ENCODE measurements at regions not wholly inside any gene's neighbourhood (a gene's known extent, or its start where the extent isn't known, plus 50 kb on each side); places are given as distances from the start of the nearest gene placed in this dataset.
A peak's percentile ranks its signal among the peaks of the same experiment; 100 is the strongest.
"Not testable (repeated sequence)": the region's sequence is repeated elsewhere in the genome, so short reads cannot be mapped to it uniquely, and the experiment has no call there.

DNA sequence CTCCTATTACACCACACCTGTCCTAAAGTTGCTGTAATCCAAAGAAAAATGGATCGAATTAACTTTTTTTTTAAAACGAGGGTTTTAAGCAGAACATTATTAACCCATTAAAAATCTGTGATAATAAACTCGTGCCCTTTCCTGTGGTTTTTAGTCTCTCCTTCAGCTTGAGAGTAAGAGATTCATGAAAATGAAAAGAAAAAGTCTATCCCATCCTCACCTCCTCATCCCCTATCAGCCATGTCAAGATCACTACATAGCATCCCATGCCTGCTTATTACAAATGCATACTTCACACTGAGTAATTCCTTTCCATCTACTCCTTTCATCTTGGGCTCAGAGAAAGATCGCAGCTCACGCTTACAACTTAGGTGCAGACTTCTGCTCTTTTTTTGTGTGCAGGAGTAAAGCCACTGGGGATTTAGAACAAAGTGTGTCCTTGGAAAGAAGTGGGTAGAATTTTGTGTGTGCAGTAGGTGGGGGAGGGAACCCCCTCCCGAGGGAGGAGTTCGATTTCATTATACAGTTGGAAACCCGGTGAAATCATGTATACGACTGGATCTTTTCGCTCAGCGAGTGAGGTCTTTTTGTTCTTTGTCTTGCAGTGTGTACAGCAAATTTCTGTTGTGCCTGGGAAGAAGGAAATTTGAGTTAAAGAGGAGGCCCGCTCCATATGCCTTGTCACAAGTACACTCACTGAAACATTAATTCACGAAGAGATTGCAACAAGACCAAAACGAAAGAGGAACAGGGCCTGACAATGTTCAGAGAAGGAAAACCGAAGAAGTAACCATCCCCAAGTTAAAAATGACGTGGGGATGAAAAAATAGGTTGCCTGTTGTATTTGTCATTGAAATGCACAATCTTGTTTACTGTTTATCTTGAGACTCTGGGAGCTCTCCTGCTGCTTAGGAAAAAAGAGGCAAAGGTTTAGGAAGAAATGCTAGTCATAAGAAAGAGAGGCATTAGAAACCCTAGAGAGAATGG lies 146.5 kb upstream of the ZNF217 start:
- no peaks in the 10 kb centered on the region for H3K27me3 Mint-ChIP-seq
- H3K36me3 Mint-ChIP-seq = no peaks in the 10 kb centered on the region
- peaks cover 58% of the 10 kb centered on the region for H3K4me1 Mint-ChIP-seq
- no peak for DNase-seq
- H3K27ac Mint-ChIP-seq = peak overlapping the region; percentile 92
- H3K4me3 Mint-ChIP-seq = peak overlapping the region; percentile 77
- H3K9me3 Mint-ChIP-seq = no peaks in the 10 kb centered on the region

DNA sequence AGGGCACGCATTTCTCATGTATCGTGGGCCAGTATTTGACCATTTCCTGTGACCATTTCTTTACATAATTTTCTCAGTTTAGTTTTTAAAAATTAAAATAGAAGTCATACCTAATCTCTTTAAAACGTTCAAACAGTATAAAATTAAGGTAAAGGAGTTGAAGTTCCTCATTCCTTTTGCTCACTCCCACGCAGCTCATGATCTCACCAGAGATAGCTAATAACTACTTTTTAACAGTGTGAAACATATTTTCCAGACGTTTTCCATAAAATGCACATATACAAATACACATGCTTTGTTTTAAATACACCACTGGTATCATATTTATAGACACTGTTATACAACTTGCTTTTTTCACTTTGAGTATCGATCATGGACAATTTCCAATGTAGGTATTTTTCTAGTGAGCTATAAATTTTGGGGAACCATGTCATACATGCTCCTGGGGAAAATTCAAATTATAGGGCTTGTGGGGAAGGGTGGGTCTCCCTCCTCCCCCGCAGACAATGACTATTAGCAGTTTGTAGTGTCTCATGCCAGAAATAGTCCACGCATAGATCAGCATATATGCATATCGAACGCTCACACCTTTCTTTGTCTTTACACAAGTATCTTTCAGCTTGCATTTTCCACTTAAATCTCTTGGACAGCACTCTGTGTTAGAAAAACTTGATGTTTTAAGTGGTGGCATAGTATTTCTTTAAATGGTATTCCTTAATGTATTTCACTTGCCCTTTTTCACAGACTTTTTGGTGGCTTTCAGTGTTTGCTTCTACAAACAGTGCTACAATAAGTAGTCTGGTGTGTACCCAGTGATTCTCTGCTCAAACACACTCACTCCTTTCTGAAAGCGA lies 145.5 kb upstream of the ZNF217 start:
- H3K27ac Mint-ChIP-seq = peak overlapping the region; percentile 92
- no peaks in the 10 kb centered on the region for H3K9me3 Mint-ChIP-seq
- H3K4me1 Mint-ChIP-seq = peaks cover 58% of the 10 kb centered on the region
- DNase-seq = no peak
- no peak overlapping the region for H3K4me3 Mint-ChIP-seq
- H3K36me3 Mint-ChIP-seq = no peaks in the 10 kb centered on the region
- H3K27me3 Mint-ChIP-seq = no peaks in the 10 kb centered on the region

DNA sequence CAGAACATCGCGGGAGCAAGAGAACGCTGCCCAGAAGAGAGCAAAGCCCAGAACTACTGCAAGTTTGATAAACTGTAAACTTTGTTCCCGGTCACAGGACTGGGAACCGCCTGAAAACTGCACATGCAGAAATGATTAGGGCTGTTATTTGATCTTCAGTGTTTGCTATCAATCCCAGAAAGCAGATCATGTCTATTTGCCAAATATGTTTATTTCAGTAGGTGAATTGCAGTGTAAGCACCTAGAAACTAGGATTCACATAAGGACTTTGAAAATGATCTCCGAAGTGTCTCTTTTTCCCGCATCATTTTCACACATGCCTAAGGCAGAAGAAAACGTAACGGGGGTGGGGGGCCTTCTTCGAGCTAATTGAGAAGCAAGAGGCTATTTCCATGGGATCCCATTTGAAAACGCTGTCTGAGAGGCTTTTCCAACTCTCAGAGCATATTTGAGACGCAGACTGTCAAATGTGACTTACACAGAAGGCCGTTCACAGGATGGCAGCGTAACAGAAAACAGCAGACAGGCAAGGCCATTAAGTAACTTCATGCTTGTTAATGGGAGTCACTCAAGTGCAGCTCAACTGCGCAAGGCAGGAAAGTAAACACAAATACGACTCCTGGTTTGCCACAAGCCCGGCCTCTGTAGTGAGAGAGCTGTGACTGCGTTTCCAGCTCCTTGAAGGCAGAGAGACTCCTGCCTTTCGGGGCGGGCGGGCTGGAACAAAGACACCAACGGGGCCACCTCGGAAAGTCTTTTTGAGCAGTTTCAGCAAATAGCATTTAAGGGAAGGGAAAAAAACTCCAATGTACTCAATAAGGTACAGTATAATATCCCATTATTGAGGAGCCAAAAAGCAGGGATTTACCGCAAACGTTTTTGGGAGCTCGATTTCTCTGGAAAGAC lies 144.7 kb upstream of the ZNF217 start:
- peak overlapping the region; percentile 87 for H3K27ac Mint-ChIP-seq
- no peak overlapping the region for H3K4me3 Mint-ChIP-seq
- H3K36me3 Mint-ChIP-seq = peaks cover under 1% of the 10 kb centered on the region
- no peaks in the 10 kb centered on the region for H3K9me3 Mint-ChIP-seq
- H3K27me3 Mint-ChIP-seq = no peaks in the 10 kb centered on the region
- peaks cover 58% of the 10 kb centered on the region for H3K4me1 Mint-ChIP-seq
- DNase-seq = no peak

DNA sequence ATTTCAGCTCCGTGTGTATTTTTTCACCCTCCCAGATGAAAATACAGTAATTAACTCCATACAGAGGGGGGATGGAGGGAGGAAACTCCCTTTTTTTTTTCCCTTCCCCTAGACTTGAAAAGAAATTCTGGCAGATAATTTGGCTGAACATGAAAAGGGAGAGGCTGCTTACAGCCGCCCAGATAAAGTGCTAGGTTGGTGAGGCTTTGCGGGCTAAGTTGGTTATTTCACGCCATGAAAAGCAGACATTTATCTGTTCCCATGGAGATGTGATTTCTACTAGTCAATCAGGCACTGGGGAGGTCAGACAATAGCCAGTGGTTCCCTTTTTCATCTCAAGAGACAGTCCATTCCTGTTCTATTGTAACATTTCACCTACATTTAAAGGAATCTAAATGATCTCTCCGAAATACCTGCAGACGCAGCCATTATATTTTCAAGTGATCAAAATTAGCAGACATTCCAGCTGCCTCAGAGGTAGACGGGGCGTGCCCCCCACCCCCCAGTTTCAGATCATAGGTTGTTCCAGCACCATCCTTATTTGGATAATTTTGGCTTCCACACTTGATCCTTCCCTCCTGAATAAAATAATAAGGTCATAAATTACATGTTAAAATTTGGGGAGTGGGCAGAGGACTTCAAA lies 143.9 kb upstream of the ZNF217 start:
- DNase-seq = no peak
- Mint-ChIP-seq H3K9me3 (no peaks in the 10 kb centered on the region), H3K27ac (peak overlapping the region; percentile 87), H3K36me3 (peaks cover 4% of the 10 kb centered on the region), H3K4me1 (peaks cover 60% of the 10 kb centered on the region), H3K27me3 (no peaks in the 10 kb centered on the region), H3K4me3 (peak overlapping the region; percentile 53)

DNA sequence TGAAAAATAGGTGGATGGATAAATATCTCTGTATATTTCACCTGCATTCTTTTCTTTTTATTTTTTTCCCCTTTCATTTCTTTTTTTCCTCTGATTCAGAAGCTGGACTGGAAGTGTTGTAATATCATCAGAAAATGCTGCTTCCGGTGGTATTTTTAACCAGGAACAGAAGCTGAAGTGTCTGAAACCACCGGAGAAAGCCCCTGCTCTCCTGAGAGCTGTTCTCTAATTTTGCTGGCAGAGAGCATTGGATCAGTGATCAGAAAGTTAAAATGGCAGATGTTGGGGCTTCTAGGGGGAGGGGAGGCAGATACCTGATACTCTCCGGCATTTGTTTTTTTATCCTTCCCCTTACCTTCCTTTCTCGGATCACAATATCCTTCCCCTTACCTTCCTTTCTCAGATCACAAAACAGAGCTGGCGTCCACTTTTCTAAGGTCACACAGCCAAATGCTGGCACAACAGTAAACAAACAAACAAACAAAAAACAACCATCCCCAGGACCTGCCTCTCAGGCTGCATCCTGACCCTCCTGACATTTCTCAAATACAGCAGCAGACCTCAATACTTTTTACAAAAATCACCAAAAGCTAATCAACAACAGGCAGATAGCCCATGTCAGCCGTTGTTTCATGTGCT lies 143.2 kb upstream of the ZNF217 start:
- peaks cover 4% of the 10 kb centered on the region for H3K36me3 Mint-ChIP-seq
- H3K9me3 Mint-ChIP-seq = no peaks in the 10 kb centered on the region
- DNase-seq = no peak
- peak overlapping the region; percentile 87 for H3K27ac Mint-ChIP-seq
- H3K4me1 Mint-ChIP-seq = peaks cover 60% of the 10 kb centered on the region
- peak overlapping the region; percentile 53 for H3K4me3 Mint-ChIP-seq
- no peaks in the 10 kb centered on the region for H3K27me3 Mint-ChIP-seq

DNA sequence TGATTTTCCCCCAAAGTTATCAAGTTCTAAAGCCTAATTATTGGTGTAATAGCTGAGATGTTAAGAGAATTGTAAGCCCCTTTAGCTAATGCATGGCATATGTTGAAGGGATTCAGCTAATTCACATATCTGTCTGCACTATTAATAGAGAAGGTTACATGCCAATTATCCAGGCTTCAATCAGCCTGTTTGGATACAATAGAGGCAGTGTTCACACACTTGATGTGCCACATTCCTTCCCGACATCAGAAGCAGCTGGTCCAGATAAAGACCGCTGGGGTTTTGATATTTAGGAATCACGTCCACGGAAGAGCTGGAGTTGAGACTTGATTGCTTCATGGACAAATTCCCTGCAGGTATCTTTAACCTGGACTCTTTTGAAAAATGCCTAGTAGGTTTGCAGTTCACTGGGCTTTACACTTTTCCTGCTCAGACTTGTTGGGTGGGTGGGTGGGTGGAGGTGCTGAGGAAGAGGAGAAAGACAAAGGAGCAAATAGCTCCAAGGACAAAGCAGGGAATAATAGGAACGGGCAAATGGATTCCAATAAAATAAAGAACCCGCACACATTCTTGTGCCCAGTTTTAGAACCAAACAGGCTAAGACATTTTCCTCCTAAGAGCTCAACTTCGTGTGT lies 142.6 kb upstream of the ZNF217 start:
- no peak for DNase-seq
- Mint-ChIP-seq H3K4me3 (peak overlapping the region; percentile 53), H3K27ac (peak overlapping the region; percentile 87), H3K4me1 (peaks cover 58% of the 10 kb centered on the region), H3K27me3 (no peaks in the 10 kb centered on the region), H3K9me3 (no peaks in the 10 kb centered on the region), H3K36me3 (peaks cover 4% of the 10 kb centered on the region)

DNA sequence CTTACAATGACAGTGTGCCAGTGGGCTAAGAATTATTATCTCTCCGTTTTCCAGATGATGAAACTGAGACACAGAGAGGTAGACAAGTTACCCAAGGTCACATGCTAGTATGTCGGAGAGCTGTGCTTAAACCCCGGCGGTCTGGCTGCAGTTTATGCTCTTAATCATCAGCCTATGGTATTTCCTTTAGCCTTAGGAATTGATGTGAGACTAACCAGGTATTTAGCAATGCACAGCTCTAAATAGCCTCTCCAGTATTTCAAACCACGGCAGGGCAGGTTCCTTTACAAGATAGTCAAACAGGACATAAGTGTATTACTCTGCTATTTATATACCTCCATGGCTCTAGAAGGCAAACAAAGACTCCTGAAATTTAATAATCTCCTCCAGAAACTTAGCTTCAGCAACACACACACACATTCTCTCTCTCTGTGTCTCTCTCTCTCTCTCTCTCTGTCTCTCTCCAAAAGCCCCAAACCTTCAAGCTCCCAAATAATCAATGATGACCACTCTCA lies 142.0 kb upstream of the ZNF217 start:
- H3K9me3 Mint-ChIP-seq = no peaks in the 10 kb centered on the region
- no peak for DNase-seq
- peaks cover 52% of the 10 kb centered on the region for H3K4me1 Mint-ChIP-seq
- H3K4me3 Mint-ChIP-seq = no peak overlapping the region
- H3K27ac Mint-ChIP-seq = peak overlapping the region; percentile 3
- peaks cover 4% of the 10 kb centered on the region for H3K36me3 Mint-ChIP-seq
- no peaks in the 10 kb centered on the region for H3K27me3 Mint-ChIP-seq

DNA sequence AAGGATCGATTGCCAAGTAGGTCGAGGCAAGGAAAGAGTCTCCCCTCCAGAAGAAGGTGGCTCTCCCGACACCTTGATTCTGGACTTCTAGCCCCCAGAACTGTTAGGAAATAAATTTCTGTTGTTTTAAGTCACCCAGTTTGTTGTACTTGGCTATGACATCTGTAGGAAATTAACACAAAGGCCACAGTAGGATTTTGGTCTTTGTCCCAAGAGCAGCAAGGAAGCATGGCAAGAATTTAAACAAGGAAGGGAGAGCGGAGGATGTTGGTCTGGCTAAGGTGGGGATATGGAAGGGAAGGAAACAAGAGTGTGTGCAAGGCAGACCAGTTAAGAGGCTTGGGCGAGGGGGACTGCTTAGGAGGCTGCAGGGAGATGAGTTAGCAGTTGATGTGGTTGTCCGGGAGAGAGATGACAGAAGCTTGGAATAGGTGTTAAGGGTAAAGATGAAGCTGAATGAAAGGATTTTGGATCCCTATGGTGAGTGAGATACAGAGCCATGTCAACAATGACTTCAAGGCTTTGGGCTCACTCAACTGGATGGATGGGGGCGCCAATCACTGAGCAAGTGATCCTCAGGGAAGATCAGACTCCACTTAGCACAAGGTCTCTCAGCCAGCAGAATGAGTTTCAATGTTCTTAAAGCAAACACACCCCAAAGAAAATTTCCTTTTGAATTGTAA lies 140.5 kb upstream of the ZNF217 start:
- Mint-ChIP-seq H3K9me3 (no peaks in the 10 kb centered on the region), H3K27me3 (no peaks in the 10 kb centered on the region), H3K4me3 (no peak overlapping the region), H3K36me3 (peaks cover 4% of the 10 kb centered on the region), H3K4me1 (peaks cover 49% of the 10 kb centered on the region), H3K27ac (no peak overlapping the region)
- no peak for DNase-seq

DNA sequence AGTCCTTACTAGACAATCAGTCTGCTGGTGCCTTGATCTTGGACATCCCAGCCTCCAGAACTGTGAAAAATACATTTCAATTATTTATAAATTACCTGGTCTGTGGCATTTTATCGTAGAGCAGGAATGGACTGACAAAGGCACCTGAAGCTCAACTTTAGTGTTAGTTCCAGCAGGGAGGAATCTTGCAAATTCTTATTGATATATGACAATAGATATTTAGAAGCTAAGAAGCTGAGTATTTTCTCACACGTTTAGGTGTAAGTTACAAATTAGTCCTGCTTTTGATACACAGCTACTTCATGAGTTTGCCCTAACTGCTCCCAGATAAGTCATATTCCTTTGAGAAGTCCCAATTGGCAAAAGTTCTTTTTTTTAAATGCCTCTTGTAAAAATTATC lies 138.0 kb upstream of the ZNF217 start:
- no peak for DNase-seq
- peaks cover 4% of the 10 kb centered on the region for H3K36me3 Mint-ChIP-seq
- no peak overlapping the region for H3K27ac Mint-ChIP-seq
- no peaks in the 10 kb centered on the region for H3K27me3 Mint-ChIP-seq
- no peak overlapping the region for H3K4me3 Mint-ChIP-seq
- H3K4me1 Mint-ChIP-seq = peaks cover 26% of the 10 kb centered on the region
- no peaks in the 10 kb centered on the region for H3K9me3 Mint-ChIP-seq

DNA sequence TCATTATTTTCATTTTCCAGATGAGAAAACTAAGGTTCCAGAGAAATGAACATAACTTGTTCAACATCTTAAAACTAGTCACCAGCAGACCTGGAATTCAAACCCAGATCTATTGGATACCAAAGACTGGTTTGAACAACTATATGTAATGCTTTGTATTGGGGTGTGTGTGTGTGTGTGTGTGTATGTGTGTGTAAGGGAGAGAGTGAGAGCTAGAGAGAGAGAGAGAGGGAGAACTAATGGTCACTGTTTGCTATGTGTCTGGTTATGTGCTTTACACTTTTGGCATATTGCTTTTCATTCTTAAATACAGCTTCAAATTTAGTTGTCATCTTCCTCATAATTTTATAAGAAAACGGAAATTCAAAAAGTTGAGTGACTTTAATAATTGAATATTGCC lies 134.7 kb upstream of the ZNF217 start:
- Mint-ChIP-seq H3K27me3 (no peaks in the 10 kb centered on the region), H3K27ac (peak overlapping the region; percentile 9), H3K36me3 (peaks cover 4% of the 10 kb centered on the region), H3K4me1 (peaks cover 16% of the 10 kb centered on the region), H3K9me3 (no peaks in the 10 kb centered on the region), H3K4me3 (no peak overlapping the region)
- DNase-seq = no peak

DNA sequence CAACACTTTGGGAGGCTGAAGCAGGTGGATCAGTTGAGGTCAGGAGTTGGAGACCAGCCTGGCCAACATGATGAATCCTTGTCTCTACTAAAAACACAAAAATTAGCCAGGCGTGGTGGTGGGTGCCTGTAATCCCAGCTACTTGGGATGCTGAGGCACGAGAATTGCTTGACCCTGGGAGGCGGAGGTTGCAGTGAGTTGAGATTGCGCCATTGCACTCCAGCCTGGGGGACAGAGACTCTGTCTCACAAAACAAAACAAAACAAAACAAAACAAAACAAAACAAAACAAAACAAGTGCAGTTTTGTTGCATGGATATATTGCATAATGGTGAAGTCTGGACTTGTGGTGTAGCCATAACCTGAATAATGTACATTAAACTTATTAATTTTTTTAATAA lies 133.6 kb upstream of the ZNF217 start:
- not testable (repeated sequence) for H3K27ac Mint-ChIP-seq, H3K36me3 Mint-ChIP-seq, H3K4me3 Mint-ChIP-seq, H3K27me3 Mint-ChIP-seq, H3K9me3 Mint-ChIP-seq, DNase-seq
- peaks cover 17% of the 10 kb centered on the region for H3K4me1 Mint-ChIP-seq

DNA sequence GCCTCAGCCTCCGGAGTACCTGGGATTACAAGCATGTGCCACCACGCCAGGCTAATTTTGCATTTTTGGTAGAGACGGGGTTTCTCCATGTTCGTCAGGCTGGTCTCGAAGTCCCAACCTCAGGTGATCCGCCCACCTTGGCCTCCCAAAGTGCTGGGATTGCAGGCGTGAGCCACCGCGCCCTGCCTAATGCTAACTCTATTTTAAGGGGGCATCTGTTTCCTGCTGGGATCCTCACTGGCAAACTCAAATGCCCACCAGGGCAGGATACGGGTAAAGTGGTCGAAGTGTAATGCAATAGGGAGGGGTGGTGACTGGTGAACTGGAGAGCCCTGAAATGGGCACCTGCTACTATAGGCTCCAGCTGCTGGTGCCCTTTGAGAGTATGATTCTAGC lies 131.9 kb upstream of the ZNF217 start:
- Mint-ChIP-seq H3K4me3 (no peak overlapping the region), H3K27me3 (no peaks in the 10 kb centered on the region), H3K36me3 (peaks cover 6% of the 10 kb centered on the region), H3K4me1 (peaks cover 23% of the 10 kb centered on the region), H3K9me3 (peaks cover 3% of the 10 kb centered on the region), H3K27ac (no peak overlapping the region)
- no peak for DNase-seq

DNA sequence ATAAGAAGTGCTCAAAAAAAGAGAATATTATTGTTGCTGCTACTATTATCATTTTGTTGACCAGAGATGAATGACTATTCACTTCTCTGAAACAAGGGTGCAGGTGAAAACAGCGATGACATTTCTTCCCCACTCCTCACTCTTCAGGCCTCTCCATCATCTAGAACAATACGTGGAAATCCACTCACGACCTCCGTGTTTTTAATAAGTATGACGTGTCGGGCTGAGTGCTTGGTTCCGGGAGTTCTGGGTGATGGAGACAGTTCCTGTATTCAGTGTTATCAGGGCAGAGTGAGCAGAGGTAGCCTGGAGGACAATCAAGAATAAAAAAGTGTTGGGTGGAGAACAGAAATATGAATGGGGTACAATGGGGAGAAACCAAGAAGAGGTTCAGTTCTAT lies 130.0 kb upstream of the ZNF217 start:
- Mint-ChIP-seq H3K27ac (no peak overlapping the region), H3K36me3 (peaks cover 6% of the 10 kb centered on the region), H3K4me1 (peaks cover 16% of the 10 kb centered on the region), H3K4me3 (no peak overlapping the region), H3K9me3 (peaks cover 3% of the 10 kb centered on the region), H3K27me3 (no peaks in the 10 kb centered on the region)
- DNase-seq = no peak
